ENCODE measurements at regions not wholly inside any gene's neighbourhood (a gene's known extent, or its start where the extent isn't known, plus 50 kb on each side); places are given as distances from the start of the nearest gene placed in this dataset.

GRCh38 chr5:162382839-162383238, 315.3 kb downstream of the GABRG2 start:
- Mint-ChIP-seq H3K4me3 (no peak overlapping the region), H3K36me3 (ENCODE audit: low read depth) (no peaks in the 10 kb centered on the region), H3K4me1 (ENCODE audit: low read depth) (no peaks in the 10 kb centered on the region), H3K27ac (no peak overlapping the region), H3K9me3 (peaks cover 23% of the 10 kb centered on the region), H3K27me3 (ENCODE audit: low read depth) (no peaks in the 10 kb centered on the region)
- DNase-seq (ENCODE audit: low spot score), result no peak

- H3K36me3 Mint-ChIP-seq (ENCODE audit: low read depth), result no peaks in the 10 kb centered on the region
- H3K4me3 Mint-ChIP-seq, result no peak overlapping the region
- no peaks in the 10 kb centered on the region for H3K4me1 Mint-ChIP-seq (ENCODE audit: low read depth)
- no peak for DNase-seq (ENCODE audit: low spot score)
- H3K27ac Mint-ChIP-seq, result no peak overlapping the region
- no peaks in the 10 kb centered on the region for H3K27me3 Mint-ChIP-seq (ENCODE audit: low read depth)
- peaks cover 24% of the 10 kb centered on the region for H3K9me3 Mint-ChIP-seq
Observed at GRCh38 chr5:162384225-162384624, 316.7 kb downstream of the GABRG2 start.

GRCh38 chr5:162391833-162392232, 324.3 kb downstream of the GABRG2 start:
- no peak overlapping the region for H3K4me3 Mint-ChIP-seq
- no peaks in the 10 kb centered on the region for H3K36me3 Mint-ChIP-seq (ENCODE audit: low read depth)
- peaks cover 23% of the 10 kb centered on the region for H3K9me3 Mint-ChIP-seq
- no peak overlapping the region for H3K27ac Mint-ChIP-seq
- no peaks in the 10 kb centered on the region for H3K27me3 Mint-ChIP-seq (ENCODE audit: low read depth)
- DNase-seq (ENCODE audit: low spot score), result no peak
- H3K4me1 Mint-ChIP-seq (ENCODE audit: low read depth), result no peaks in the 10 kb centered on the region

- Mint-ChIP-seq H3K27me3 (ENCODE audit: low read depth) (no peaks in the 10 kb centered on the region), H3K27ac (no peak overlapping the region), H3K4me1 (ENCODE audit: low read depth) (no peaks in the 10 kb centered on the region), H3K36me3 (ENCODE audit: low read depth) (no peaks in the 10 kb centered on the region), H3K4me3 (no peak overlapping the region), H3K9me3 (peaks cover 19% of the 10 kb centered on the region)
- no peak for DNase-seq (ENCODE audit: low spot score)
Observed at GRCh38 chr5:162392336-162392735, 324.8 kb downstream of the GABRG2 start.

GRCh38 chr5:162393534-162393933, 326.0 kb downstream of the GABRG2 start:
- peaks cover 19% of the 10 kb centered on the region for H3K9me3 Mint-ChIP-seq
- no peak for DNase-seq (ENCODE audit: low spot score)
- no peak overlapping the region for H3K27ac Mint-ChIP-seq
- H3K4me3 Mint-ChIP-seq, result no peak overlapping the region
- no peaks in the 10 kb centered on the region for H3K27me3 Mint-ChIP-seq (ENCODE audit: low read depth)
- no peaks in the 10 kb centered on the region for H3K4me1 Mint-ChIP-seq (ENCODE audit: low read depth)
- H3K36me3 Mint-ChIP-seq (ENCODE audit: low read depth), result no peaks in the 10 kb centered on the region

GRCh38 chr5:162407614-162408013, 340.0 kb downstream of the GABRG2 start:
- Mint-ChIP-seq H3K4me1 (ENCODE audit: low read depth) (no peaks in the 10 kb centered on the region), H3K4me3 (no peak overlapping the region), H3K27ac (no peak overlapping the region), H3K27me3 (ENCODE audit: low read depth) (no peaks in the 10 kb centered on the region), H3K36me3 (ENCODE audit: low read depth) (no peaks in the 10 kb centered on the region), H3K9me3 (peaks cover 17% of the 10 kb centered on the region)
- no peak for DNase-seq (ENCODE audit: low spot score)

GRCh38 chr5:162410365-162410764, 342.8 kb downstream of the GABRG2 start:
- H3K27ac Mint-ChIP-seq, result no peak overlapping the region
- H3K4me3 Mint-ChIP-seq, result no peak overlapping the region
- H3K36me3 Mint-ChIP-seq (ENCODE audit: low read depth), result no peaks in the 10 kb centered on the region
- H3K9me3 Mint-ChIP-seq, result peaks cover 19% of the 10 kb centered on the region
- no peaks in the 10 kb centered on the region for H3K4me1 Mint-ChIP-seq (ENCODE audit: low read depth)
- H3K27me3 Mint-ChIP-seq (ENCODE audit: low read depth), result no peaks in the 10 kb centered on the region
- no peak for DNase-seq (ENCODE audit: low spot score)

- DNase-seq (ENCODE audit: low spot score), result no peak
- Mint-ChIP-seq H3K36me3 (ENCODE audit: low read depth) (no peaks in the 10 kb centered on the region), H3K27ac (no peak overlapping the region), H3K4me3 (no peak overlapping the region), H3K9me3 (no peaks in the 10 kb centered on the region), H3K27me3 (ENCODE audit: low read depth) (no peaks in the 10 kb centered on the region), H3K4me1 (ENCODE audit: low read depth) (no peaks in the 10 kb centered on the region)
Observed at GRCh38 chr5:162429142-162429541, 361.6 kb downstream of the GABRG2 start.

GRCh38 chr5:162434281-162434680, 366.7 kb downstream of the GABRG2 start:
- H3K27ac Mint-ChIP-seq, result no peak overlapping the region
- H3K4me3 Mint-ChIP-seq, result no peak overlapping the region
- peaks cover 18% of the 10 kb centered on the region for H3K9me3 Mint-ChIP-seq
- DNase-seq (ENCODE audit: low spot score), result no peak
- H3K27me3 Mint-ChIP-seq (ENCODE audit: low read depth), result no peaks in the 10 kb centered on the region
- no peaks in the 10 kb centered on the region for H3K36me3 Mint-ChIP-seq (ENCODE audit: low read depth)
- no peaks in the 10 kb centered on the region for H3K4me1 Mint-ChIP-seq (ENCODE audit: low read depth)

- no peak for DNase-seq (ENCODE audit: low spot score)
- Mint-ChIP-seq H3K27ac (no peak overlapping the region), H3K9me3 (peaks cover 24% of the 10 kb centered on the region), H3K4me1 (ENCODE audit: low read depth) (no peaks in the 10 kb centered on the region), H3K27me3 (ENCODE audit: low read depth) (no peaks in the 10 kb centered on the region), H3K4me3 (no peak overlapping the region), H3K36me3 (ENCODE audit: low read depth) (no peaks in the 10 kb centered on the region)
Observed at GRCh38 chr5:162436055-162436454, 368.5 kb downstream of the GABRG2 start.

GRCh38 chr5:162444129-162444762, 376.7 kb downstream of the GABRG2 start:
- H3K9me3 Mint-ChIP-seq, result peaks cover 17% of the 10 kb centered on the region
- no peak overlapping the region for H3K4me3 Mint-ChIP-seq
- no peaks in the 10 kb centered on the region for H3K27me3 Mint-ChIP-seq (ENCODE audit: low read depth)
- no peaks in the 10 kb centered on the region for H3K4me1 Mint-ChIP-seq (ENCODE audit: low read depth)
- DNase-seq (ENCODE audit: low spot score), result no peak
- H3K27ac Mint-ChIP-seq, result no peak overlapping the region
- no peaks in the 10 kb centered on the region for H3K36me3 Mint-ChIP-seq (ENCODE audit: low read depth)

- Mint-ChIP-seq H3K4me3 (no peak overlapping the region), H3K4me1 (ENCODE audit: low read depth) (no peaks in the 10 kb centered on the region), H3K27me3 (ENCODE audit: low read depth) (no peaks in the 10 kb centered on the region), H3K9me3 (peaks cover 42% of the 10 kb centered on the region), H3K27ac (no peak overlapping the region), H3K36me3 (ENCODE audit: low read depth) (no peaks in the 10 kb centered on the region)
- no peak for DNase-seq (ENCODE audit: low spot score)
Observed at GRCh38 chr5:162456086-162456485, 388.5 kb downstream of the GABRG2 start.

- H3K27ac Mint-ChIP-seq, result no peak overlapping the region
- no peaks in the 10 kb centered on the region for H3K27me3 Mint-ChIP-seq (ENCODE audit: low read depth)
- peaks cover 22% of the 10 kb centered on the region for H3K9me3 Mint-ChIP-seq
- no peaks in the 10 kb centered on the region for H3K4me1 Mint-ChIP-seq (ENCODE audit: low read depth)
- DNase-seq (ENCODE audit: low spot score), result no peak
- H3K36me3 Mint-ChIP-seq (ENCODE audit: low read depth), result no peaks in the 10 kb centered on the region
- H3K4me3 Mint-ChIP-seq, result no peak overlapping the region
Observed at GRCh38 chr5:162466011-162466410, 398.4 kb downstream of the GABRG2 start.

GRCh38 chr5:162473041-162473714, 405.6 kb downstream of the GABRG2 start:
- Mint-ChIP-seq H3K27ac (no peak overlapping the region), H3K27me3 (ENCODE audit: low read depth) (no peaks in the 10 kb centered on the region), H3K4me1 (ENCODE audit: low read depth) (no peaks in the 10 kb centered on the region), H3K4me3 (no peak overlapping the region), H3K9me3 (peaks cover 19% of the 10 kb centered on the region), H3K36me3 (ENCODE audit: low read depth) (no peaks in the 10 kb centered on the region)
- no peak for DNase-seq (ENCODE audit: low spot score)

GRCh38 chr5:162474239-162474638, 406.7 kb downstream of the GABRG2 start:
- no peak overlapping the region for H3K27ac Mint-ChIP-seq
- H3K4me3 Mint-ChIP-seq, result no peak overlapping the region
- H3K9me3 Mint-ChIP-seq, result peaks cover 17% of the 10 kb centered on the region
- H3K27me3 Mint-ChIP-seq (ENCODE audit: low read depth), result no peaks in the 10 kb centered on the region
- no peak for DNase-seq (ENCODE audit: low spot score)
- H3K4me1 Mint-ChIP-seq (ENCODE audit: low read depth), result no peaks in the 10 kb centered on the region
- H3K36me3 Mint-ChIP-seq (ENCODE audit: low read depth), result no peaks in the 10 kb centered on the region

Data from T-helper 2 cell treated with Interferon-gamma antibody and Interleukin-4, amounts not matched to agents 5 μg/mL and 100 μg/mL, for 36 hours (primary cell).